ENCODE measurements at regions not wholly inside any gene's neighbourhood (a gene's known extent, or its start where the extent isn't known, plus 50 kb on each side); places are given as distances from the start of the nearest gene placed in this dataset.

DNA sequence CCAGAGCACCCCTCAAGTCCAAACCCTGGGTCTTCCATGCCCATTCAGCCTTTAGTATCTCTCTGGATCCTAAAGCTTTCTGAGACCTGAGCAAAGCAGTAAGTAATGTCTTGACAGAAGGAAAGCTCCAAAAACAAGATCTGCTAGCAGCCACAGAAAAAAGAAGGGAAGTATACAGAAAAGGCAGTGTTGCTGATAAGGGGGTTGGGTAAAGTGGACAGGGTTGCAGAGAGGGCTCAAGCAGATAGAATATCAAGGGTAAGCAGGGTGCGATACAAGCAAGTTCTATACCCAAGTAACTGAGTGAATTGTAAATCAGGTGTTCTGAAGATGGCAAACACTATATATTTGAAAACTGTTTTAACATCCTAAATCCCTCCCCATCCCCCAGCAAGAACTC, 113.4 kb upstream of the CARMIL1 start:
- Histone ChIP-seq H3K4me2 (no peak overlapping the region), H3K27ac (no peak overlapping the region), H3K9me2 (ENCODE audit: insufficient read depth) (no peaks in the 10 kb centered on the region), H3K9me3 (ENCODE audit: insufficient read depth, low read depth) (0 out of 2 replicates have a peak, but pooled peaks cover 3% of the 10 kb centered on the region), H2AFZ (no peak overlapping the region), H3K4me3 (no peak overlapping the region), H3F3A (ENCODE audit: insufficient read depth, low read depth) (peaks cover 3% of the 10 kb centered on the region; the same call in 1 of the 2 replicates), H3K4me1 (replicated peaks; ENCODE audit: insufficient read depth) (peaks cover 2% of the 10 kb centered on the region), H3K36me3 (ENCODE audit: low read depth) (no peaks in the 10 kb centered on the region), H3K79me2 (ENCODE audit: low read depth) (no peaks in the 10 kb centered on the region), H4K20me1 (ENCODE audit: insufficient read depth) (no peaks in the 10 kb centered on the region), H3K27me3 (ENCODE audit: insufficient read depth, low read depth) (no peaks in the 10 kb centered on the region)
- intact Hi-C loops (cut with micrococcal nuclease; ENCODE audit: unreplicated experiment), result no loop called here
- POLR2A ChIA-PET (ENCODE audit: unreplicated experiment), result no interaction called here
- CTCF ChIA-PET, result interaction anchor here (0.7 kb wide), 1 partner anchor 19 kb away, joined by 3 read pairs; no protein-coding TSS in a partner anchor
- no peak for DNase-seq
- BruUV-seq (replicated peaks), result no TSS peak
- TF ChIP-seq EZH2 (IDR thresholded peaks at IDR 0.05; ENCODE audit: low read depth), result no peak
- TF ChIP-seq, protein P1, sequence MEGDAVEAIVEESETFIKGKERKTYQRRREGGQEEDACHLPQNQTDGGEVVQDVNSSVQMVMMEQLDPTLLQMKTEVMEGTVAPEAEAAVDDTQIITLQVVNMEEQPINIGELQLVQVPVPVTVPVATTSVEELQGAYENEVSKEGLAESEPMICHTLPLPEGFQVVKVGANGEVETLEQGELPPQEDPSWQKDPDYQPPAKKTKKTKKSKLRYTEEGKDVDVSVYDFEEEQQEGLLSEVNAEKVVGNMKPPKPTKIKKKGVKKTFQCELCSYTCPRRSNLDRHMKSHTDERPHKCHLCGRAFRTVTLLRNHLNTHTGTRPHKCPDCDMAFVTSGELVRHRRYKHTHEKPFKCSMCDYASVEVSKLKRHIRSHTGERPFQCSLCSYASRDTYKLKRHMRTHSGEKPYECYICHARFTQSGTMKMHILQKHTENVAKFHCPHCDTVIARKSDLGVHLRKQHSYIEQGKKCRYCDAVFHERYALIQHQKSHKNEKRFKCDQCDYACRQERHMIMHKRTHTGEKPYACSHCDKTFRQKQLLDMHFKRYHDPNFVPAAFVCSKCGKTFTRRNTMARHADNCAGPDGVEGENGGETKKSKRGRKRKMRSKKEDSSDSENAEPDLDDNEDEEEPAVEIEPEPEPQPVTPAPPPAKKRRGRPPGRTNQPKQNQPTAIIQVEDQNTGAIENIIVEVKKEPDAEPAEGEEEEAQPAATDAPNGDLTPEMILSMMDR (conservative IDR thresholded peaks at IDR 0.05), result no peak

DNA sequence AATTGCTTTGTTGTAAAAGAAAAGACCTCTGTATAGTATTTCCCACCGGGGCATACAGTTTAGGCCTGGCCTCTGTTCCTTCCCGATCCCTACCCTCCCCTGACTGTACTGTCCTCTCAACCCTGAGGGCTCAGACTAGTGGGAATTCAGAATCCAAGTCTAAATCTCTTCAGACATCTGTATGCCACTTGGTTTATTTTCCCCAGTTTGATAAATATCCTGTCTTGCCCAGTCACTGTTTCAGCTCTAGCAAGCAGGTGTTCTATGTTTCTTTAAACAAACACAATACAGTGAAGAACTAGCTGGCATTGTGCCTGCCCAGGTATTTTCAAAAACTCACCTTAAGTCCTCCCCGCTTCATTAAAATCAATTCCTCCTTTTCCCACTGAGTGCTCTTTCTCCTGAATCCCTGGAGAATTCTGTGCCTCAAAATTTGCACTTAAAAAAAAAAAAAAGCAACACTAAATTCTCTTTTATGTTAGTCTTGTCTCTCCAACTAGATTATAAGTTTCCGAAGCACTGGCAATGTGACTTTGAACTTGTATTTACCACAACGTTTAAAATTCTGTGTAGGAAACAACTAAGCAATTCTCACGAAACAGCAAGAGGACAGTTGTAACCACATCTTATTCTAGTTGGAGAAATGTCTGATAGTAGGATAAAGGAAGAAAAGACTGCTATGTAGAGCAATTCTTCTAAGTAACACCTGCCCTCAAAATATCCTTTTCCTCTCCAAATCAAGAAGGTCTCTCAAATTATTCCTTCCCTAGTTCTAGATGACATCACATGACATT, 112.0 kb upstream of the CARMIL1 start:
- ChIA-PET CTCF (no interaction called here), POLR2A (ENCODE audit: unreplicated experiment) (no interaction called here)
- Histone ChIP-seq H3K79me2 (ENCODE audit: low read depth) (no peaks in the 10 kb centered on the region), H3K9me2 (ENCODE audit: insufficient read depth) (no peaks in the 10 kb centered on the region), H3K27me3 (ENCODE audit: insufficient read depth, low read depth) (no peaks in the 10 kb centered on the region), H4K20me1 (ENCODE audit: insufficient read depth) (no peaks in the 10 kb centered on the region), H2AFZ (no peak overlapping the region), H3K4me3 (no peak overlapping the region), H3K27ac (no peak overlapping the region), H3K4me1 (replicated peaks; ENCODE audit: insufficient read depth) (peaks cover 16% of the 10 kb centered on the region), H3F3A (ENCODE audit: insufficient read depth, low read depth) (peaks cover 7% of the 10 kb centered on the region; the same call in 1 of the 2 replicates), H3K9me3 (ENCODE audit: insufficient read depth, low read depth) (0 out of 2 replicates have a peak, but pooled peaks cover 3% of the 10 kb centered on the region), H3K4me2 (no peak overlapping the region), H3K36me3 (ENCODE audit: low read depth) (no peaks in the 10 kb centered on the region)
- intact Hi-C loops (cut with micrococcal nuclease; ENCODE audit: unreplicated experiment), result no loop called here
- DNase-seq, result no peak
- no TSS peak for BruUV-seq (replicated peaks)
- no peak for TF ChIP-seq EZH2 (IDR thresholded peaks at IDR 0.05; ENCODE audit: low read depth)
- TF ChIP-seq, protein P1 (conservative IDR thresholded peaks at IDR 0.05), result no peak

DNA sequence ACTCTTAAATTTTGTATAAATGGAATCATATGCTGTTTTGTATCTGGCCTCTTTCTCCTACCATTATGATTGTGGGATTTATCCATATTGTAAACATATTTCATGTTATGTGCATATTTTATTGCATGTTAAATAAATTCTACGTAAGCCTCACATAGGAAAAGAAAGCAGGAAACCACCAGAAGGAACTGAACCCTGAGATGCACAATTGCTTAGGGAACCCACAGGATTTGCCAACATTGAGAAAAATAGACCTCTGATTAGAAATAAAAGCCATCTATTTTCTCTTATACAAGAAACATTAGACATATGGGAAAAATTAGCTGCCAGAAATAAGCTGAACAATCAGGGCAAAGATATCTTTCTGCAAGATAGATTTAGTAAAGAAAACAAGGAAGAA, 111.2 kb upstream of the CARMIL1 start:
- CTCF ChIA-PET, result no interaction called here

More for the DNA sequence above, 111.2 kb upstream of the CARMIL1 start:
- Histone ChIP-seq H3K9me2 (ENCODE audit: insufficient read depth) (no peaks in the 10 kb centered on the region), H3K4me1 (replicated peaks; ENCODE audit: insufficient read depth) (peaks cover 24% of the 10 kb centered on the region), H3F3A (ENCODE audit: insufficient read depth, low read depth) (peaks cover 12% of the 10 kb centered on the region), H3K36me3 (ENCODE audit: low read depth) (no peaks in the 10 kb centered on the region), H3K79me2 (ENCODE audit: low read depth) (no peaks in the 10 kb centered on the region), H4K20me1 (ENCODE audit: insufficient read depth) (no peaks in the 10 kb centered on the region), H3K27me3 (ENCODE audit: insufficient read depth, low read depth) (no peaks in the 10 kb centered on the region), H3K4me2 (no peak overlapping the region), H3K27ac (no peak overlapping the region), H2AFZ (no peak overlapping the region), H3K9me3 (ENCODE audit: insufficient read depth, low read depth) (0 out of 2 replicates have a peak, but pooled peaks cover 3% of the 10 kb centered on the region), H3K4me3 (no peak overlapping the region)
- TF ChIP-seq, protein P1 (conservative IDR thresholded peaks at IDR 0.05), result no peak
- no peak for TF ChIP-seq EZH2 (IDR thresholded peaks at IDR 0.05; ENCODE audit: low read depth)
- POLR2A ChIA-PET (ENCODE audit: unreplicated experiment), result no interaction called here
- no TSS peak for BruUV-seq (replicated peaks)
- intact Hi-C loops (cut with micrococcal nuclease; ENCODE audit: unreplicated experiment), result no loop called here
- DNase-seq, result no peak

Data from PC-9 (cell line).